Left ventricle myocardium inferior (tissue), 1 donor: ENCODE measurements at regions not wholly inside any gene's neighbourhood (a gene's known extent, or its start where the extent isn't known, plus 50 kb on each side); places are given as distances from the start of the nearest gene placed in this dataset.

Source experiments
- DNase-seq: peaks from one replicate; pipeline ENCODE4 v3.0.0-alpha.2; 2020
- H3K27ac ChIP-seq: fragments of 200-600 bp; replicated peaks from 2 replicates; pipeline ENCODE4 v1.8.0; 2021
- H3K27me3 ChIP-seq: fragments of 200-600 bp; 2 replicates; pipeline ENCODE4 v1.8.0; 2021; ENCODE audit warnings: low read depth
- H3K36me3 ChIP-seq: fragments of 200-600 bp; 2 replicates; pipeline ENCODE4 v1.8.0; 2021
- H3K4me1 ChIP-seq: fragments of 200-600 bp; 2 replicates; pipeline ENCODE4 v1.8.0; 2021
- H3K4me3 ChIP-seq: fragments of 200-600 bp; 2 replicates; pipeline ENCODE4 v1.8.0; 2021; ENCODE audit warnings: mild to moderate bottlenecking, moderate library complexity
- H3K9me3 ChIP-seq: fragments of 200-600 bp; replicated peaks from 2 replicates; pipeline ENCODE4 v1.8.0; 2021
- CTCF ChIP-seq: fragments of 200-600 bp; IDR thresholded peaks from 2 replicates; pipeline ENCODE4 v1.8.0; 2021; ENCODE audit warnings: antibody characterized with exemption, mild to moderate bottlenecking, borderline replicate concordance
- intact Hi-C: fragments of 100-400 bp; cut with micrococcal nuclease; formaldehyde crosslinking; loops from one replicate; pipeline ENCODE4 v1.11.0; 2022
- donor health status: DM: no; HTN: yes; CAD: no; lungs with severe emphysema.

GRCh38 chr10:29830531-29831512 lies 196.1 kb upstream of the SVIL start:
- H3K27me3 ChIP-seq: no peaks in the 10 kb centered on the region
- H3K36me3 ChIP-seq: no peaks in the 10 kb centered on the region
- peaks cover 1% of the 10 kb centered on the region for H3K4me1 ChIP-seq
- no peak overlapping the region for H3K27ac ChIP-seq
- no peak for TF ChIP-seq CTCF
- H3K9me3 ChIP-seq: peaks cover 7% of the 10 kb centered on the region
- intact Hi-C loops: loop anchor here (10.0 kb wide), 1 partner anchor 86 kb away; no protein-coding TSS in a partner anchor
- H3K4me3 ChIP-seq: no peak overlapping the region
- no peak for DNase-seq

GRCh38 chr10:29829776-29830175 lies 195.0 kb upstream of the SVIL start:
- no peak for TF ChIP-seq CTCF
- H3K27ac ChIP-seq: no peak overlapping the region

GRCh38 chr10:29828956-29829355 lies 194.2 kb upstream of the SVIL start:
- Histone ChIP-seq H3K4me1 (no peaks in the 10 kb centered on the region), H3K9me3 (peaks cover 7% of the 10 kb centered on the region), H3K4me3 (no peak overlapping the region), H3K27me3 (no peaks in the 10 kb centered on the region), H3K36me3 (no peaks in the 10 kb centered on the region), H3K27ac (no peak overlapping the region)
- DNase-seq: no peak
- TF ChIP-seq CTCF: no peak
- intact Hi-C loops: no loop called here

More at GRCh38 chr10:29829776-29830175, 195.0 kb upstream of the SVIL start:
- Histone ChIP-seq H3K9me3 (peaks cover 7% of the 10 kb centered on the region), H3K4me1 (no peaks in the 10 kb centered on the region), H3K4me3 (no peak overlapping the region), H3K36me3 (no peaks in the 10 kb centered on the region), H3K27me3 (no peaks in the 10 kb centered on the region)
- DNase-seq: no peak
- intact Hi-C loops: loop anchor here (10.0 kb wide), 1 partner anchor 85 kb away; no protein-coding TSS in a partner anchor

- no peaks in the 10 kb centered on the region for H3K36me3 ChIP-seq
- DNase-seq: no peak
- no peaks in the 10 kb centered on the region for H3K27me3 ChIP-seq
- H3K4me3 ChIP-seq: no peak overlapping the region
- intact Hi-C loops: no loop called here
- H3K27ac ChIP-seq: no peak overlapping the region
- TF ChIP-seq CTCF: no peak
- H3K9me3 ChIP-seq: peaks cover 7% of the 10 kb centered on the region
- no peaks in the 10 kb centered on the region for H3K4me1 ChIP-seq
Measured at GRCh38 chr10:29828440-29828894, 193.7 kb upstream of the SVIL start.

- H3K27me3 ChIP-seq: no peaks in the 10 kb centered on the region
- TF ChIP-seq CTCF: no peak
- peaks cover 7% of the 10 kb centered on the region for H3K9me3 ChIP-seq
- H3K4me1 ChIP-seq: no peaks in the 10 kb centered on the region
- H3K36me3 ChIP-seq: no peaks in the 10 kb centered on the region
- H3K4me3 ChIP-seq: no peak overlapping the region
- H3K27ac ChIP-seq: no peak overlapping the region
- intact Hi-C loops: no loop called here
- DNase-seq: no peak
Measured at GRCh38 chr10:29827512-29827911, 192.7 kb upstream of the SVIL start.
